ENCODE measurements at regions not wholly inside any gene's neighbourhood (a gene's known extent, or its start where the extent isn't known, plus 50 kb on each side); places are given as distances from the start of the nearest gene placed in this dataset.

DNA sequence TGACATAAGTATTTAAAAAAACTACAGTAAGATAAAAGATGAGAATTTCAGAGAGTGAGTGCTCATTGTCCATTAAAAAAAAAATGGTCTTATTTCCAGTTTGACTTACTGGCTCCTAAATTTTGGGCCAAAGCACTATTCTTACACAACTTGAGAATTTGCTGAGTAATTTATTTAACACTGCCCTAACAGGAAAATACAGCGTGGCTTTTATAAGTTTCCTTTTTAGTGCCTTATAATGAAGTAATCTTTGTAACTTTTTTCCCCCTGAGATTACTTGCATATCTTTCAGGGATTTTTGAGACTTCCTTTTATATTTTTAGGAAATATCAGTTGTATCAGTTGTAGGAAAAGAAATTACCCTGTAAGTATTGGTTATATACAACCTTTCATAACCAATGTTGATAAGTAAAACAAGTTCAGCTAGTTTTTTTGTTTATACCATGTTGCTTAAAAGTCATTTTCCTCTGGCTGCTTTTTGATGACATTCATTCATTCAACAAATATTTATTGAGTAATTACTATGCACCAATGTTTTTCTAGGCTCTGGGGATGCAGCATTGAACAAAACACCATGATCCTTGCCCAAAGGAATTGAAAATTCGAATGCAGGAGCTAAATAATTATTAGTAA, 106.4 kb upstream of the SGK1 start:
- Histone ChIP-seq H3K4me1 (0 out of 2 replicates have a peak, but pooled peaks cover 13% of the 10 kb centered on the region), H3K27me3 (replicated peaks; ENCODE audit: control insufficient read depth, insufficient read depth, low read length) (no peaks in the 10 kb centered on the region), H3K4me3 (ENCODE audit: low read depth, low read length) (no peak overlapping the region), H3K36me3 (ENCODE audit: control insufficient read depth, insufficient read depth, low read length) (no peaks in the 10 kb centered on the region), H3K9me3 (no peaks in the 10 kb centered on the region)
- Mint-ChIP-seq H3K9me3 (ENCODE audit: unreplicated experiment) (no peaks in the 10 kb centered on the region), H3K4me3 (ENCODE audit: unreplicated experiment) (no peak overlapping the region), H3K27me3 (ENCODE audit: insufficient read depth, unreplicated experiment) (no peaks in the 10 kb centered on the region), H3K27ac (ENCODE audit: unreplicated experiment) (no peak overlapping the region), H3K4me1 (ENCODE audit: low read depth, unreplicated experiment) (peaks cover 18% of the 10 kb centered on the region), H3K36me3 (ENCODE audit: insufficient read depth, unreplicated experiment) (no peaks in the 10 kb centered on the region)
- no peak for DNase-seq
- no TSS peak for BruUV-seq (replicated peaks)
- POLR2A ChIA-PET, result no interaction called here
- CTCF ChIA-PET, result no interaction called here
- intact Hi-C loops (cut with micrococcal nuclease; ENCODE audit: unreplicated experiment), result no loop called here
- TF ChIP-seq, protein P1, sequence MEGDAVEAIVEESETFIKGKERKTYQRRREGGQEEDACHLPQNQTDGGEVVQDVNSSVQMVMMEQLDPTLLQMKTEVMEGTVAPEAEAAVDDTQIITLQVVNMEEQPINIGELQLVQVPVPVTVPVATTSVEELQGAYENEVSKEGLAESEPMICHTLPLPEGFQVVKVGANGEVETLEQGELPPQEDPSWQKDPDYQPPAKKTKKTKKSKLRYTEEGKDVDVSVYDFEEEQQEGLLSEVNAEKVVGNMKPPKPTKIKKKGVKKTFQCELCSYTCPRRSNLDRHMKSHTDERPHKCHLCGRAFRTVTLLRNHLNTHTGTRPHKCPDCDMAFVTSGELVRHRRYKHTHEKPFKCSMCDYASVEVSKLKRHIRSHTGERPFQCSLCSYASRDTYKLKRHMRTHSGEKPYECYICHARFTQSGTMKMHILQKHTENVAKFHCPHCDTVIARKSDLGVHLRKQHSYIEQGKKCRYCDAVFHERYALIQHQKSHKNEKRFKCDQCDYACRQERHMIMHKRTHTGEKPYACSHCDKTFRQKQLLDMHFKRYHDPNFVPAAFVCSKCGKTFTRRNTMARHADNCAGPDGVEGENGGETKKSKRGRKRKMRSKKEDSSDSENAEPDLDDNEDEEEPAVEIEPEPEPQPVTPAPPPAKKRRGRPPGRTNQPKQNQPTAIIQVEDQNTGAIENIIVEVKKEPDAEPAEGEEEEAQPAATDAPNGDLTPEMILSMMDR (IDR thresholded peaks at IDR 0.05; ENCODE audit: insufficient read depth in 1 of 2, low read depth in 1 of 2, low read length in 1 of 2, severe bottlenecking in 1 of 2, unreplicated experiment in 1 of 2), result no peak

DNA sequence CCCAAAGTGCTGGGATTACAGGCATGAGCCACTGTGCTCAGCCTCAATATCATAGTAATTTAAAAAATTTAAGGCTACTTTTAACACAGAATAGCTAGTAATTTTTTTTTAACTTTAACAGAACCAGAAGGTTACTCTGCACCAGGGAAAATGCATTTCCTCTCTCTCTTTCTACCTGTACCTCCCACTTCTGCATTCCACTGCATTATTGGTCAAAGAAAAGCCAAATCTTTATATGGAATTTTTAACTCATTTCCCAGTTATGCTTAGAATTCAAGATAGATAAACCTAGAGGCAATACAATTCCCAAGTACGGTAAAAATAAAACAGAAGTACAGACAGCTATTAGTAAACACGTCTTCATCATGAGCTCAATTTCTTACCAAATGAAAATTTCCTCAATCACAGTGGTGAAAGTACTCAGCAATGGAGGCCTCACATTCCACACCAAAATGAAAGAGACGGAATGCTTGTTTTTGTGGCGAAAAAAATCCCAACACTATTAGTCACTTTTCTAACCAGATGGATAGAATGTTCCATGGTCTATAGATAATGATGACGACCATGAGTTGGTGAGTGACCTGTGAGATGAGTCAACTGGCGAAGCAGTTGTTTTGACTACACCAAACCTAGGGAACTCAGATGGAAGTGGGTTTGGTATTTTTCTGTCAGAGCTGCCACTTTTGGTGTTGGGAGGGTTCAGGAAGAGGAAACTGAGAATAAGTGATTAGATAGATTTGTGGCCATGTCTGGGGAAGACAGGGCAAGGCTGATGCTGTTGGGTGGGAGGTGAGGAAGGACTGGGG, 104.7 kb upstream of the SGK1 start:
- H3K4me3 Mint-ChIP-seq (ENCODE audit: unreplicated experiment), result no peak overlapping the region
- Histone ChIP-seq H3K27me3 (replicated peaks; ENCODE audit: control insufficient read depth, insufficient read depth, low read length) (no peaks in the 10 kb centered on the region), H3K4me3 (ENCODE audit: low read depth, low read length) (no peak overlapping the region), H3K9me3 (no peaks in the 10 kb centered on the region), H3K4me1 (0 out of 2 replicates have a peak, but pooled peaks cover 13% of the 10 kb centered on the region), H3K36me3 (ENCODE audit: control insufficient read depth, insufficient read depth, low read length) (no peaks in the 10 kb centered on the region)
- ChIA-PET CTCF (no interaction called here), POLR2A (no interaction called here)
- peaks cover 22% of the 10 kb centered on the region for H3K4me1 Mint-ChIP-seq (ENCODE audit: low read depth, unreplicated experiment)
- H3K9me3 Mint-ChIP-seq (ENCODE audit: unreplicated experiment), result no peaks in the 10 kb centered on the region
- H3K27ac Mint-ChIP-seq (ENCODE audit: unreplicated experiment), result no peak overlapping the region
- no peaks in the 10 kb centered on the region for H3K36me3 Mint-ChIP-seq (ENCODE audit: insufficient read depth, unreplicated experiment)
- DNase-seq, result no peak
- BruUV-seq (replicated peaks), result no TSS peak
- H3K27me3 Mint-ChIP-seq (ENCODE audit: insufficient read depth, unreplicated experiment), result no peaks in the 10 kb centered on the region
- TF ChIP-seq, protein P1 (IDR thresholded peaks at IDR 0.05; ENCODE audit: insufficient read depth in 1 of 2, low read depth in 1 of 2, low read length in 1 of 2, severe bottlenecking in 1 of 2, unreplicated experiment in 1 of 2), result no peak
- intact Hi-C loops (cut with micrococcal nuclease; ENCODE audit: unreplicated experiment), result no loop called here

DNA sequence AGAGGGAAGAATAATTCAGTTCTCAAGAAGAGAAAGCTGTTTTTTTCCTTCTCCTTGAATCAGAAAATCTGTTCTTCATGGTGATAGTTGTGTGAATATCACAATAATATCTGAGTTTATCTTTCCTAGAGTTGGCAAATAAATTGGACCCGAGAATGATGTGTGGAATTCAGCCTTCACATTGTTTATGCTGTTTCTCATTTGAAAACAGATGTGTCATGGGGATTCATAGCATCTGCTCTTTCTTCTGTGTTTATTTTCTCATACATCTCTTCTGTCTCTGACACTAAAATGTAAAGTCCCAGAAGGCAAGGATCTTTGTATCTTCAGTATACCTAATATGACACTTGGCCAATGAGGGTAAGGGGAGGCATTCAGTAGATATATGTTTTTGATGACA, 103.6 kb upstream of the SGK1 start:
- ChIA-PET CTCF (no interaction called here), POLR2A (no interaction called here)
- no peaks in the 10 kb centered on the region for H3K36me3 ChIP-seq (ENCODE audit: control insufficient read depth, insufficient read depth, low read length)
- Mint-ChIP-seq H3K36me3 (ENCODE audit: insufficient read depth, unreplicated experiment) (no peaks in the 10 kb centered on the region), H3K4me3 (ENCODE audit: unreplicated experiment) (no peak overlapping the region), H3K27me3 (ENCODE audit: insufficient read depth, unreplicated experiment) (no peaks in the 10 kb centered on the region), H3K27ac (ENCODE audit: unreplicated experiment) (no peak overlapping the region), H3K9me3 (ENCODE audit: unreplicated experiment) (no peaks in the 10 kb centered on the region), H3K4me1 (ENCODE audit: low read depth, unreplicated experiment) (peaks cover 22% of the 10 kb centered on the region)
- intact Hi-C loops (cut with micrococcal nuclease; ENCODE audit: unreplicated experiment), result no loop called here
- no TSS peak for BruUV-seq (replicated peaks)
- H3K4me1 ChIP-seq, result 0 out of 2 replicates have a peak, but pooled peaks cover 13% of the 10 kb centered on the region
- no peaks in the 10 kb centered on the region for H3K9me3 ChIP-seq
- H3K4me3 ChIP-seq (ENCODE audit: low read depth, low read length), result no peak overlapping the region
- DNase-seq, result no peak
- TF ChIP-seq, protein P1 (IDR thresholded peaks at IDR 0.05; ENCODE audit: insufficient read depth in 1 of 2, low read depth in 1 of 2, low read length in 1 of 2, severe bottlenecking in 1 of 2, unreplicated experiment in 1 of 2), result no peak
- H3K27me3 ChIP-seq (replicated peaks; ENCODE audit: control insufficient read depth, insufficient read depth, low read length), result no peaks in the 10 kb centered on the region

Measured in Caco-2 (cell line).